SK-N-SH (cell line): ENCODE measurements at regions not wholly inside any gene's neighbourhood (a gene's known extent, or its start where the extent isn't known, plus 50 kb on each side); places are given as distances from the start of the nearest gene placed in this dataset.

ENCODE experiments used
- CTCF ChIP-seq: fragments of 200-600 bp; sonication (generic); IDR thresholded peaks from 2 replicates; pipeline ENCODE4 v1.6.1; 2017; ENCODE audit warnings: antibody characterized with exemption, mild to moderate bottlenecking, moderate library complexity
- ELF1 ChIP-seq: IDR thresholded peaks from 2 replicates; pipeline ENCODE4 v1.4.0; 2012
- EZH2phosphoT487 ChIP-seq: fragments of 200-600 bp; sonication (generic); IDR thresholded peaks from 2 replicates; pipeline ENCODE4 v1.6.1; 2017; ENCODE audit warnings: low read depth, mixed run types, mild to moderate bottlenecking, antibody characterized with exemption, moderate library complexity, borderline replicate concordance
- MAX ChIP-seq: IDR thresholded peaks from 2 replicates; pipeline ENCODE4 v1.4.0; 2012; ENCODE audit warnings: low read depth
- MXI1 ChIP-seq: IDR thresholded peaks from 2 replicates; pipeline ENCODE4 v1.6.1; 2012; ENCODE audit warnings: mild to moderate bottlenecking, low read depth, low read length, improper control_type of control experiment
- REST ChIP-seq: IDR thresholded peaks from 2 replicates; pipeline ENCODE4 v1.6.1; 2012; ENCODE audit warnings: mild to moderate bottlenecking, low read depth, low read length, moderate library complexity
- RXRA ChIP-seq: IDR thresholded peaks from 2 replicates; pipeline ENCODE4 v1.4.0; 2012; ENCODE audit warnings: low read depth, mild to moderate bottlenecking, borderline replicate concordance
- SIN3A ChIP-seq: IDR thresholded peaks from 2 replicates; pipeline ENCODE4 v1.6.1; 2012; ENCODE audit warnings: low read depth, mild to moderate bottlenecking, low read length, moderate library complexity, borderline replicate concordance
- TAF1 ChIP-seq: IDR thresholded peaks from 2 replicates; pipeline ENCODE4 v1.6.1; 2012; ENCODE audit warnings: low read depth, mild to moderate bottlenecking, low read length, moderate library complexity, borderline replicate concordance
- ZBTB33 ChIP-seq: IDR thresholded peaks from 2 replicates; pipeline ENCODE4 v1.4.0; 2012; ENCODE audit warnings: low read depth, borderline replicate concordance
- TF ChIP-seq, protein P1 (sequence below): fragments of 150-350 bp; IDR thresholded peaks from 2 replicates; pipeline ENCODE4 v1.6.1; 2017; ENCODE audit warnings: antibody characterized with exemption, low read length, low read depth, borderline replicate concordance

GRCh38 chr6:12477616-12478015, 187.5 kb downstream of the EDN1 start:
- no peak for TF ChIP-seq CTCF
- no peak for TF ChIP-seq TAF1
- no peak for TF ChIP-seq MAX
- no peak for TF ChIP-seq SIN3A
- TF ChIP-seq RXRA: no peak
- TF ChIP-seq ZBTB33: no peak
- no peak for TF ChIP-seq MXI1
- TF ChIP-seq EZH2phosphoT487: no peak
- TF ChIP-seq ELF1: no peak
- TF ChIP-seq REST: no peak
- TF ChIP-seq, protein P1, sequence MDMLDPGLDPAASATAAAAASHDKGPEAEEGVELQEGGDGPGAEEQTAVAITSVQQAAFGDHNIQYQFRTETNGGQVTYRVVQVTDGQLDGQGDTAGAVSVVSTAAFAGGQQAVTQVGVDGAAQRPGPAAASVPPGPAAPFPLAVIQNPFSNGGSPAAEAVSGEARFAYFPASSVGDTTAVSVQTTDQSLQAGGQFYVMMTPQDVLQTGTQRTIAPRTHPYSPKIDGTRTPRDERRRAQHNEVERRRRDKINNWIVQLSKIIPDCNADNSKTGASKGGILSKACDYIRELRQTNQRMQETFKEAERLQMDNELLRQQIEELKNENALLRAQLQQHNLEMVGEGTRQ: no peak
